Suprapubic skin (tissue), 3 donors: ENCODE measurements at regions not wholly inside any gene's neighbourhood (a gene's known extent, or its start where the extent isn't known, plus 50 kb on each side); places are given as distances from the start of the nearest gene placed in this dataset.

Experiments used
- EP300 ChIP-seq: sonication (generic); formaldehyde crosslinking; IDR thresholded peaks from one replicate; pipeline ENCODE4 v1.6.1; 2017; ENCODE audit warnings: antibody characterized with exemption
- POLR2A ChIP-seq, 2 donors: fragments of 450-650 bp; IDR thresholded peaks; one replicate each; pipeline ENCODE4 v1.6.1; 2017; ENCODE audit warnings: antibody characterized with exemption in 2 of 2, mild to moderate bottlenecking in 2 of 2, moderate library complexity in 2 of 2
- TF ChIP-seq, protein P1 (sequence below), 2 donors: fragments of 200-600 bp in 1 of 2; fragments of 450-650 bp in 1 of 2; sonication (generic) in 1 of 2; IDR thresholded peaks; one replicate each; pipeline ENCODE4 v1.5.1; 2016 to 2019; ENCODE audit warnings: antibody characterized with exemption in 2 of 2, mild to moderate bottlenecking in 1 of 2, moderate library complexity in 1 of 2

GRCh38 chr6:85383042-85383441 is 66.8 kb upstream of the NT5E start:
- TF ChIP-seq, protein P1, sequence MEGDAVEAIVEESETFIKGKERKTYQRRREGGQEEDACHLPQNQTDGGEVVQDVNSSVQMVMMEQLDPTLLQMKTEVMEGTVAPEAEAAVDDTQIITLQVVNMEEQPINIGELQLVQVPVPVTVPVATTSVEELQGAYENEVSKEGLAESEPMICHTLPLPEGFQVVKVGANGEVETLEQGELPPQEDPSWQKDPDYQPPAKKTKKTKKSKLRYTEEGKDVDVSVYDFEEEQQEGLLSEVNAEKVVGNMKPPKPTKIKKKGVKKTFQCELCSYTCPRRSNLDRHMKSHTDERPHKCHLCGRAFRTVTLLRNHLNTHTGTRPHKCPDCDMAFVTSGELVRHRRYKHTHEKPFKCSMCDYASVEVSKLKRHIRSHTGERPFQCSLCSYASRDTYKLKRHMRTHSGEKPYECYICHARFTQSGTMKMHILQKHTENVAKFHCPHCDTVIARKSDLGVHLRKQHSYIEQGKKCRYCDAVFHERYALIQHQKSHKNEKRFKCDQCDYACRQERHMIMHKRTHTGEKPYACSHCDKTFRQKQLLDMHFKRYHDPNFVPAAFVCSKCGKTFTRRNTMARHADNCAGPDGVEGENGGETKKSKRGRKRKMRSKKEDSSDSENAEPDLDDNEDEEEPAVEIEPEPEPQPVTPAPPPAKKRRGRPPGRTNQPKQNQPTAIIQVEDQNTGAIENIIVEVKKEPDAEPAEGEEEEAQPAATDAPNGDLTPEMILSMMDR (IDR thresholded peaks at IDR 0.05): no peak
- TF ChIP-seq EP300 (no peak), POLR2A (IDR thresholded peaks at IDR 0.05) (no peak)
